ENCODE measurements at regions not wholly inside any gene's neighbourhood (a gene's known extent, or its start where the extent isn't known, plus 50 kb on each side); places are given as distances from the start of the nearest gene placed in this dataset.

GRCh38 chr18:27723168-27723567 lies 453.8 kb downstream of the CDH2 start:
- ATAC-seq (ENCODE audit: low read depth) (no peak), DNase-seq (no peak)
- no peak overlapping the region for H2BK15ac ChIP-seq (ENCODE audit: low read depth, low read length)
- H4K5ac ChIP-seq (ENCODE audit: low read depth, low read length), result no peak overlapping the region
- POLR2A ChIA-PET (ENCODE audit: unreplicated experiment), result no interaction called here
- CTCF ChIA-PET, result interaction anchor here (0.6 kb wide), 1 partner anchor 1091 kb away, joined by 4 read pairs; no protein-coding TSS in a partner anchor
- H2AK9ac ChIP-seq (replicated peaks; ENCODE audit: low read depth, low read length, poor library complexity), result no peak overlapping the region
- no peak overlapping the region for H2BK20ac ChIP-seq (ENCODE audit: low read depth, low read length)
- no TSS peak for BruUV-seq (replicated peaks)
- in situ Hi-C loops (cut with MboI; ENCODE audit: low sequenced_read_pairs), result no loop called here
- H3K9ac ChIP-seq (ENCODE audit: low read depth, low read length), result no peak overlapping the region
- no peak overlapping the region for H3K4me3 ChIP-seq (ENCODE audit: insufficient read depth, low read depth, low read length)
- dilution Hi-C loops (cut with HindIII; ENCODE audit: low sequenced_read_pairs, unreplicated experiment), result no loop called here
- no peak overlapping the region for H3K4ac ChIP-seq (ENCODE audit: low read depth, low read length)
- no peak overlapping the region for H3K27ac ChIP-seq (ENCODE audit: insufficient read depth, low read length)
- no peak for TF ChIP-seq RAD21 (IDR thresholded peaks at IDR 0.05; ENCODE audit: low read length)
- TF ChIP-seq CTCF (conservative IDR thresholded peaks at IDR 0.05; ENCODE audit: low read depth, low read length), result no peak
- TF ChIP-seq MXI1 (IDR thresholded peaks at IDR 0.05; ENCODE audit: borderline replicate concordance, low read depth, low read length), result no peak
- no peak for TF ChIP-seq MAFK (IDR thresholded peaks at IDR 0.05; ENCODE audit: low read depth, low read length)
- TF ChIP-seq POLR2A (IDR thresholded peaks at IDR 0.05; ENCODE audit: low read depth, low read length), result no peak
- no peak for TF ChIP-seq CHD1 (IDR thresholded peaks at IDR 0.05; ENCODE audit: low read depth, low read length)
- TF ChIP-seq CEBPB (IDR thresholded peaks at IDR 0.05; ENCODE audit: low read depth, low read length), result no peak
- no peak for TF ChIP-seq ELK1 (IDR thresholded peaks at IDR 0.05; ENCODE audit: borderline replicate concordance, low read depth, low read length)
- no peak for TF ChIP-seq USF2 (IDR thresholded peaks at IDR 0.05; ENCODE audit: low read depth, low read length)
- TF ChIP-seq NFE2L2 (IDR thresholded peaks at IDR 0.05; ENCODE audit: low read depth, low read length), result no peak
- TF ChIP-seq FOS (IDR thresholded peaks at IDR 0.05; ENCODE audit: low read depth, low read length), result no peak
- no peak for TF ChIP-seq MAZ (IDR thresholded peaks at IDR 0.05; ENCODE audit: borderline replicate concordance, low read depth, low read length)
- no peak for TF ChIP-seq RFX5 (IDR thresholded peaks at IDR 0.05; ENCODE audit: low read depth, low read length)
- no peak for TF ChIP-seq BHLHE40 (IDR thresholded peaks at IDR 0.05; ENCODE audit: low read depth, low read length)
- TF ChIP-seq RCOR1 (IDR thresholded peaks at IDR 0.05; ENCODE audit: insufficient replicate concordance, low read length), result no peak
- no peak for TF ChIP-seq SMC3 (IDR thresholded peaks at IDR 0.05; ENCODE audit: low read depth, low read length)
- no peaks in the 10 kb centered on the region for H4K20me1 ChIP-seq (ENCODE audit: insufficient read depth, low read length)
- peaks cover 3% of the 10 kb centered on the region; the same call in 1 of the 2 replicates for H3K9me3 ChIP-seq (ENCODE audit: control insufficient read depth, insufficient read depth, low read length)
- H2BK5ac ChIP-seq (ENCODE audit: low read depth, low read length, poor library complexity, severe bottlenecking), result no peak overlapping the region
- H2AFZ ChIP-seq (replicated peaks; ENCODE audit: low read length, poor library complexity), result no peak overlapping the region
- H3K4me1 ChIP-seq (ENCODE audit: control insufficient read depth, insufficient read depth, low read length), result no peaks in the 10 kb centered on the region
- H3K23ac ChIP-seq (ENCODE audit: low read depth, low read length), result no peak overlapping the region
- no peak overlapping the region for H4K91ac ChIP-seq (ENCODE audit: insufficient read depth, low read depth, low read length)
- no peaks in the 10 kb centered on the region for H3K27me3 ChIP-seq (ENCODE audit: control insufficient read depth, insufficient read depth, low read length)
- H3K18ac ChIP-seq (ENCODE audit: low read depth, low read length), result no peak overlapping the region
- no peak overlapping the region for H2BK120ac ChIP-seq (ENCODE audit: low read depth, low read length)
- no peaks in the 10 kb centered on the region for H3K79me1 ChIP-seq (ENCODE audit: low read depth in 1 of 2, low read length in 2 of 2)
- intact Hi-C loops (cut with micrococcal nuclease), result no loop called here
- H4K8ac ChIP-seq (ENCODE audit: low read depth in 2 of 2, low read length in 2 of 2), result no peak overlapping the region
- H3K36me3 ChIP-seq (ENCODE audit: control insufficient read depth, insufficient read depth, low read length), result no peaks in the 10 kb centered on the region
- no peaks in the 10 kb centered on the region for H3K9me1 ChIP-seq (ENCODE audit: insufficient read depth, low read length)
- no CpG with 5 or more reads among the region's 1 CpG for WGBS, 2 experiments (ENCODE audit: extremely low coverage in 2 of 2, insufficient read length in 1 of 2)
- no peak overlapping the region for H3K4me2 ChIP-seq (ENCODE audit: low read depth, low read length)
- no peak overlapping the region for H3K14ac ChIP-seq (replicated peaks; ENCODE audit: low read depth, low read length)
- H3K56ac ChIP-seq (ENCODE audit: extremely low read depth, insufficient read depth, low read length), result no peak overlapping the region
- H2AK5ac ChIP-seq (ENCODE audit: low read depth, low read length), result no peak overlapping the region
